ENCODE measurements at regions not wholly inside any gene's neighbourhood (a gene's known extent, or its start where the extent isn't known, plus 50 kb on each side); places are given as distances from the start of the nearest gene placed in this dataset.

DNA sequence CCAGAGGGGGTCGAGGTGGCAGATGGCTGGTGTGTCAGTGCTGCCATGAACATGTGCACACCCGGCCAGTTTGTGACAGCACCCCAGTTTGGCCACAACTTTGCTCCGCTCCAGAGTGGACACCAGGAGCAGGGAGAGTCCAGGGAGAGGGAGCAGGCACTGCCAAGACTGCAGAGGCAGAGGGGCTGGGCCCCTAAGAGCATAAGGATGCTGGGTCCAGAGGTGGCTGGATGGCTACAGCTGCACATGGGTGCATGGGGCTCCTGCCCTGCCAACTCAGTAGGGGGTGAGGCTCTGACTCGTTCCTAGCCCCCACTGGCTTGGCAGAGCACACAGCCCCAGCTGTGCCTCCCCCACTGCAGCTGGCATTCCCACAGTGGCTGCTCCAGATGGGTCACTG, 999.2 kb upstream of the CRIM1 start:
- TF ChIP-seq, protein P1, sequence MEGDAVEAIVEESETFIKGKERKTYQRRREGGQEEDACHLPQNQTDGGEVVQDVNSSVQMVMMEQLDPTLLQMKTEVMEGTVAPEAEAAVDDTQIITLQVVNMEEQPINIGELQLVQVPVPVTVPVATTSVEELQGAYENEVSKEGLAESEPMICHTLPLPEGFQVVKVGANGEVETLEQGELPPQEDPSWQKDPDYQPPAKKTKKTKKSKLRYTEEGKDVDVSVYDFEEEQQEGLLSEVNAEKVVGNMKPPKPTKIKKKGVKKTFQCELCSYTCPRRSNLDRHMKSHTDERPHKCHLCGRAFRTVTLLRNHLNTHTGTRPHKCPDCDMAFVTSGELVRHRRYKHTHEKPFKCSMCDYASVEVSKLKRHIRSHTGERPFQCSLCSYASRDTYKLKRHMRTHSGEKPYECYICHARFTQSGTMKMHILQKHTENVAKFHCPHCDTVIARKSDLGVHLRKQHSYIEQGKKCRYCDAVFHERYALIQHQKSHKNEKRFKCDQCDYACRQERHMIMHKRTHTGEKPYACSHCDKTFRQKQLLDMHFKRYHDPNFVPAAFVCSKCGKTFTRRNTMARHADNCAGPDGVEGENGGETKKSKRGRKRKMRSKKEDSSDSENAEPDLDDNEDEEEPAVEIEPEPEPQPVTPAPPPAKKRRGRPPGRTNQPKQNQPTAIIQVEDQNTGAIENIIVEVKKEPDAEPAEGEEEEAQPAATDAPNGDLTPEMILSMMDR (IDR thresholded peaks at IDR 0.05): no peak
- TF ChIP-seq POLR2AphosphoS5 (IDR thresholded peaks at IDR 0.05) (no peak), POLR2A (IDR thresholded peaks at IDR 0.05) (no peak)

All from prostate gland (tissue), 2 donors.